Rectal smooth muscle tissue (tissue), 1 donor: ENCODE measurements at regions not wholly inside any gene's neighbourhood (a gene's known extent, or its start where the extent isn't known, plus 50 kb on each side); places are given as distances from the start of the nearest gene placed in this dataset.
"Not testable (repeated sequence)": the region's sequence is repeated elsewhere in the genome, so short reads cannot be mapped to it uniquely, and the experiment has no call there.

ENCODE experiments used
- H3K27ac ChIP-seq: one replicate; pipeline ENCODE4 v1.7.0; 2013; ENCODE audit warnings: low read depth, low read length, inconsistent platforms
- H3K27me3 ChIP-seq: one replicate; pipeline ENCODE4 v1.7.0; 2013; ENCODE audit warnings: low read length; ENCODE audit not compliant: control insufficient read depth, insufficient read depth
- H3K36me3 ChIP-seq: one replicate; pipeline ENCODE4 v1.7.0; 2013; ENCODE audit warnings: low read length; ENCODE audit not compliant: control insufficient read depth, insufficient read depth
- H3K4me1 ChIP-seq: one replicate; pipeline ENCODE4 v1.7.0; 2013; ENCODE audit warnings: low read length; ENCODE audit not compliant: control insufficient read depth, insufficient read depth
- H3K4me3 ChIP-seq: one replicate; pipeline ENCODE4 v1.7.0; 2013; ENCODE audit warnings: low read length
- H3K9ac ChIP-seq: one replicate; pipeline ENCODE4 v1.7.0; 2013; ENCODE audit warnings: low read length

- H3K27ac ChIP-seq, result no peak overlapping the region
- H3K9ac ChIP-seq, result no peak overlapping the region
- H3K4me1 ChIP-seq, result no peaks in the 10 kb centered on the region
- no peaks in the 10 kb centered on the region for H3K27me3 ChIP-seq
- no peaks in the 10 kb centered on the region for H3K36me3 ChIP-seq
- no peak overlapping the region for H3K4me3 ChIP-seq
These were observed 1990.4 kb upstream of the CDH6 start for GRCh38 chr5:29203049-29203448.

GRCh38 chr5:29197631-29198454 lies 1995.6 kb upstream of the CDH6 start:
- H3K27me3 ChIP-seq, result no peaks in the 10 kb centered on the region
- H3K4me3 ChIP-seq, result no peak overlapping the region
- no peaks in the 10 kb centered on the region for H3K4me1 ChIP-seq
- no peak overlapping the region for H3K9ac ChIP-seq
- no peak overlapping the region for H3K27ac ChIP-seq
- no peaks in the 10 kb centered on the region for H3K36me3 ChIP-seq

GRCh38 chr5:29193972-29194371 lies 1999.5 kb upstream of the CDH6 start:
- H3K36me3 ChIP-seq, result no peaks in the 10 kb centered on the region
- H3K9ac ChIP-seq, result no peak overlapping the region
- no peak overlapping the region for H3K4me3 ChIP-seq
- H3K27me3 ChIP-seq, result no peaks in the 10 kb centered on the region
- H3K27ac ChIP-seq, result no peak overlapping the region
- H3K4me1 ChIP-seq, result no peaks in the 10 kb centered on the region

- not testable (repeated sequence) for H3K36me3 ChIP-seq, H3K27me3 ChIP-seq, H3K9ac ChIP-seq, H3K4me1 ChIP-seq, H3K27ac ChIP-seq, H3K4me3 ChIP-seq
These were observed 2002.0 kb upstream of the CDH6 start for GRCh38 chr5:29191269-29192048.

- H3K4me3 ChIP-seq, H3K27ac ChIP-seq, H3K9ac ChIP-seq, H3K27me3 ChIP-seq, H3K4me1 ChIP-seq, H3K36me3 ChIP-seq: not testable (repeated sequence)
These were observed 2003.1 kb upstream of the CDH6 start for GRCh38 chr5:29190398-29190797.

- not testable (repeated sequence) for H3K4me1 ChIP-seq, H3K27ac ChIP-seq, H3K9ac ChIP-seq, H3K36me3 ChIP-seq, H3K4me3 ChIP-seq, H3K27me3 ChIP-seq
These were observed 2007.1 kb upstream of the CDH6 start for GRCh38 chr5:29186380-29186779.

- Histone ChIP-seq H3K4me3 (no peak overlapping the region), H3K36me3 (no peaks in the 10 kb centered on the region), H3K9ac (no peak overlapping the region), H3K27me3 (no peaks in the 10 kb centered on the region), H3K27ac (no peak overlapping the region), H3K4me1 (no peaks in the 10 kb centered on the region)
These were observed 2007.9 kb upstream of the CDH6 start for GRCh38 chr5:29185558-29185957.

GRCh38 chr5:29175774-29176173 lies 2017.7 kb upstream of the CDH6 start:
- Histone ChIP-seq H3K36me3 (no peaks in the 10 kb centered on the region), H3K4me3 (no peak overlapping the region), H3K4me1 (peaks cover 4% of the 10 kb centered on the region), H3K27ac (no peak overlapping the region), H3K27me3 (no peaks in the 10 kb centered on the region), H3K9ac (no peak overlapping the region)

- Histone ChIP-seq H3K4me3 (no peak overlapping the region), H3K36me3 (no peaks in the 10 kb centered on the region), H3K4me1 (no peaks in the 10 kb centered on the region), H3K27me3 (no peaks in the 10 kb centered on the region), H3K27ac (no peak overlapping the region), H3K9ac (no peak overlapping the region)
These were observed 2022.9 kb upstream of the CDH6 start for GRCh38 chr5:29170599-29170998.

GRCh38 chr5:29169886-29170285 lies 2023.6 kb upstream of the CDH6 start:
- Histone ChIP-seq H3K27me3 (no peaks in the 10 kb centered on the region), H3K27ac (no peak overlapping the region), H3K9ac (no peak overlapping the region), H3K4me3 (no peak overlapping the region), H3K4me1 (no peaks in the 10 kb centered on the region), H3K36me3 (no peaks in the 10 kb centered on the region)

- Histone ChIP-seq H3K27me3 (no peaks in the 10 kb centered on the region), H3K4me1 (no peaks in the 10 kb centered on the region), H3K4me3 (no peak overlapping the region), H3K36me3 (no peaks in the 10 kb centered on the region), H3K27ac (no peak overlapping the region), H3K9ac (no peak overlapping the region)
These were observed 2031.2 kb upstream of the CDH6 start for GRCh38 chr5:29162297-29162696.

GRCh38 chr5:29161399-29162291 lies 2031.8 kb upstream of the CDH6 start:
- Histone ChIP-seq H3K27ac (no peak overlapping the region), H3K4me1 (no peaks in the 10 kb centered on the region), H3K9ac (no peak overlapping the region), H3K36me3 (no peaks in the 10 kb centered on the region), H3K4me3 (no peak overlapping the region), H3K27me3 (no peaks in the 10 kb centered on the region)
